Breast epithelium (tissue), 4 donors: ENCODE measurements at regions not wholly inside any gene's neighbourhood (a gene's known extent, or its start where the extent isn't known, plus 50 kb on each side); places are given as distances from the start of the nearest gene placed in this dataset.

Experiments used
- DNase-seq, 2 donors: peaks; one replicate each; pipeline ENCODE4 v3.0.0-alpha.2; 2019; ENCODE audit warnings: low spot score in 2 of 2
- H3K27ac ChIP-seq, 2 donors: fragments of 200-600 bp; sonication (generic) in 1 of 2; one replicate each; pipeline ENCODE4 v1.5.1; 2016 to 2019; ENCODE audit warnings: mild to moderate bottlenecking in 1 of 2
- H3K27me3 ChIP-seq, 2 donors: fragments of 200-600 bp; sonication (generic) in 1 of 2; one replicate each; pipeline versions ENCODE4 v1.5.1 to v1.6.0; 2017 to 2019; ENCODE audit warnings: control low read depth in 1 of 2, mild to moderate bottlenecking in 1 of 2
- H3K36me3 ChIP-seq: fragments of 200-600 bp; one replicate; pipeline ENCODE4 v1.5.1; 2019
- H3K4me1 ChIP-seq, 2 donors: fragments of 200-600 bp; sonication (generic); one replicate each; pipeline ENCODE4 v1.5.1; 2016 to 2019; ENCODE audit warnings: control low read depth in 1 of 2
- H3K4me3 ChIP-seq, 3 donors: fragments of 200-600 bp; sonication (generic); 1 replicate in 2 of 3; 2 replicates in 1 of 3; pipeline ENCODE4 v1.5.1; 2016 to 2019; ENCODE audit warnings: mild to moderate bottlenecking in 3 of 3, moderate library complexity in 2 of 3
- H3K9me3 ChIP-seq, 2 donors: fragments of 200-600 bp; sonication (generic) in 1 of 2; one replicate each; pipeline ENCODE4 v1.5.1; 2016 to 2019; ENCODE audit warnings: control low read depth in 1 of 2
- POLR2A ChIP-seq: fragments of 450-650 bp; IDR thresholded peaks from one replicate; pipeline ENCODE4 v1.6.1; 2016; ENCODE audit warnings: antibody characterized with exemption, mild to moderate bottlenecking, moderate library complexity
- POLR2AphosphoS5 ChIP-seq, 3 donors: sonication (generic); formaldehyde crosslinking; IDR thresholded peaks; one replicate each; pipeline ENCODE4 v1.6.1; 2017; ENCODE audit warnings: antibody characterized with exemption in 3 of 3
- intact Hi-C: fragments of 100-400 bp; cut with DNase I; formaldehyde crosslinking; loops from one replicate; pipeline ENCODE4 v1.15.1; 2023; ENCODE audit warnings: low total_unique reads
- TF ChIP-seq, protein P1 (sequence below), 3 donors: fragments of 450-650 bp; IDR thresholded peaks; one replicate each; pipeline ENCODE4 v1.5.1; 2016 to 2017; ENCODE audit warnings: antibody characterized with exemption in 3 of 3, mild to moderate bottlenecking in 3 of 3, moderate library complexity in 3 of 3

DNA sequence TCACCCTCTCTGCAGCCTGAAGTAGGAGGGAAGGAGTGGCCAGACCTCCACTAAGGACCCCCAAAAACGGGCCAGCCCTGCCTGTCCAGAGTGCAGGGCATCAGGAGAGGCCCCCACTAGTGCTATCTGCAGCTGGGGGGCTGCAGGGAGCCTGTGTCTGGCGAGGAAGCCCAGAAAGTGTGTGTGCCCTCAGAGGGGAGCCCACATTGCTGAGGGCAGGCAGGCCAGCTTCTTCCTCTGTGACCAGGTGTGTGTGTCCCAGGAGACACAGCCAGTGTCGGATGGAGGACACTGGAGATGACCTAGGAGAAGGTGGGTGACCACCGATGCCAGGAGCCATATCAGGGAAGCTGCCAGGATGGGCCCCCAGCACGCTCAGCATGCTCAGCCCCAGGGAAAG is 218.7 kb downstream of the IRX2 start:
- H3K4me3 ChIP-seq = no peak overlapping the region
- TF ChIP-seq POLR2A (no peak), POLR2AphosphoS5 (IDR thresholded peaks at IDR 0.05) (no peak)
- TF ChIP-seq, protein P1, sequence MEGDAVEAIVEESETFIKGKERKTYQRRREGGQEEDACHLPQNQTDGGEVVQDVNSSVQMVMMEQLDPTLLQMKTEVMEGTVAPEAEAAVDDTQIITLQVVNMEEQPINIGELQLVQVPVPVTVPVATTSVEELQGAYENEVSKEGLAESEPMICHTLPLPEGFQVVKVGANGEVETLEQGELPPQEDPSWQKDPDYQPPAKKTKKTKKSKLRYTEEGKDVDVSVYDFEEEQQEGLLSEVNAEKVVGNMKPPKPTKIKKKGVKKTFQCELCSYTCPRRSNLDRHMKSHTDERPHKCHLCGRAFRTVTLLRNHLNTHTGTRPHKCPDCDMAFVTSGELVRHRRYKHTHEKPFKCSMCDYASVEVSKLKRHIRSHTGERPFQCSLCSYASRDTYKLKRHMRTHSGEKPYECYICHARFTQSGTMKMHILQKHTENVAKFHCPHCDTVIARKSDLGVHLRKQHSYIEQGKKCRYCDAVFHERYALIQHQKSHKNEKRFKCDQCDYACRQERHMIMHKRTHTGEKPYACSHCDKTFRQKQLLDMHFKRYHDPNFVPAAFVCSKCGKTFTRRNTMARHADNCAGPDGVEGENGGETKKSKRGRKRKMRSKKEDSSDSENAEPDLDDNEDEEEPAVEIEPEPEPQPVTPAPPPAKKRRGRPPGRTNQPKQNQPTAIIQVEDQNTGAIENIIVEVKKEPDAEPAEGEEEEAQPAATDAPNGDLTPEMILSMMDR (IDR thresholded peaks at IDR 0.05) = no peak
- intact Hi-C loops = no loop called here
- peaks cover 0 to 3% of the 10 kb centered on the region in 2 donors for H3K27me3 ChIP-seq
- no peak overlapping the region for H3K27ac ChIP-seq
- no peak for DNase-seq
- H3K9me3 ChIP-seq = peaks cover 9% of the 10 kb centered on the region in 2 donors
- H3K36me3 ChIP-seq = no peaks in the 10 kb centered on the region
- no peaks in the 10 kb centered on the region for H3K4me1 ChIP-seq

DNA sequence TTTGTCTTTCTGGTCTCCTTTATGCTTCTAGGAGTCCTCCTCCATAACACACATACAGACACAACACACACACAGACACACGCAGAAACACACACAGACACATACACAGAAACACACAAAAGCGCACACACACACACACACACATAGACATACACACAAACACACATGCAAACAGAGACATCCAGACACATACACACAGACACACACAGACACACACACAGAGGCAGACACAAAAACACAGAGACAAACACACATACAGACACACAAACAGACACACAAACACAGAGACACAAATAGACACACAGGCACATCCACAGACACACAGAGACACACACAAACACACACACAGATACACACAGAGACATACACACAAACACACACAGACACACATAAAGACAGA is 220.2 kb downstream of the IRX2 start:
- H3K4me1 ChIP-seq = no peaks in the 10 kb centered on the region
- intact Hi-C loops = no loop called here
- TF ChIP-seq POLR2AphosphoS5 (IDR thresholded peaks at IDR 0.05) (no peak), POLR2A (no peak)
- TF ChIP-seq, protein P1 (IDR thresholded peaks at IDR 0.05) = no peak
- H3K9me3 ChIP-seq = peaks cover 9% of the 10 kb centered on the region in 2 donors
- H3K27ac ChIP-seq = no peak overlapping the region
- H3K36me3 ChIP-seq = no peaks in the 10 kb centered on the region
- no peak for DNase-seq
- peaks cover 0 to 3% of the 10 kb centered on the region in 2 donors for H3K27me3 ChIP-seq
- no peak overlapping the region for H3K4me3 ChIP-seq

DNA sequence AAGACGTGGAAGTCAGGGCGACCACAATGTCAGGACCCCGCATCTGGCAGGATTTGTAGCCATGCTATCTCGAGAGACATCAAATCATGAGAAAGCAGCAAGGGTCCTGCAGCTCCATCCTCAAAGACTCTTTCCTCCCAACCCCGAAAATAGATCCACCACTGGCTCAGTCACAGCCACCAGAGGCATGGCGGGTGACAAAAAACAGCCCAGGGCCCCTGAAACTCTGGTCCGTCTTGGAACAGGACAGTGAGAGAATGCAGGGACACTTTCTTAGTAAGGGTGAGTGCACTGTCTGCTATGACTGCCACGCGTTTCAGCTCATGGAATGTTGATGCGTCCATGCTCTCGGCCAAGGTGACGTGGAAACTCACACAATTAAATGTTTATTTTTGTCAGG is 220.9 kb downstream of the IRX2 start:
- TF ChIP-seq POLR2A (no peak), POLR2AphosphoS5 (IDR thresholded peaks at IDR 0.05) (no peak)
- TF ChIP-seq, protein P1 (IDR thresholded peaks at IDR 0.05) = no peak
- Histone ChIP-seq H3K4me3 (no peak overlapping the region), H3K36me3 (no peaks in the 10 kb centered on the region), H3K4me1 (no peaks in the 10 kb centered on the region), H3K27me3 (peaks cover 0 to 3% of the 10 kb centered on the region in 2 donors), H3K27ac (no peak overlapping the region), H3K9me3 (peaks cover 9% of the 10 kb centered on the region in 2 donors)
- intact Hi-C loops = no loop called here
- DNase-seq = no peak

DNA sequence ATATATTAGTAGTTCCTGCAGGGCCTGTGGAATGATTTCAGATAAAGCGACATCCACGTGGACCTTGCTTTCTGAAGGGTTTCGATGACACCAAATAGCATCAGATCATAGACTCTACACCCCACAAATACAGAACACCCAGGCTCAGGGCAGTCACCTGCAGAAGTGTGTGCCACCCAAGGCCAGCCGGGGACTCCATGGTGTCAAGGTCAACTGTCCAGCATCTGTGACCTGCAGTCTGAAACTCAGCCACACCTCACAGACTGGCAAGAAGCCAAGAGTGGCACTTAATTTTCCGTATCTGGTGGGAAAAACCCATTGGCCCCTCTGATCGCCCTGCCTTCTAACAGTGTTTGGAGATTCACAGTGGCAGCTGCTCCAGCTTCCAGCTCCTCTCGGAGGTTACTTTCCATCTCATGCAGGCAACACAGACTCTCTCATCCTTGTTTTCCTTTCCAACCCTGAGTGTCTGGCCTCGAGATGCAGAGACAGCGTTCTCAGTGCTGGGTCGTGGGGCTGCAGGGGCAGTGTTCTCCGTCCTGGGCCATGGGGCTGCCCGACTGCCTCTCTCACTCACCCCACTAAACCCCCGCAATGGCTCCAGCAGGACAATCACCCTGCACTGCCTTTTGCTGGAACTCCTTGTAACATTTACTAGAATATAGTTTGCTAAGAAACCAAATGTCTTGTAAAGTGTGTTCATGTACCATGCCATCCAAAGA is 221.9 kb downstream of the IRX2 start:
- no peaks in the 10 kb centered on the region for H3K36me3 ChIP-seq
- TF ChIP-seq POLR2AphosphoS5 (IDR thresholded peaks at IDR 0.05) = no peak
- TF ChIP-seq, protein P1 (IDR thresholded peaks at IDR 0.05) = no peak
- no peak for TF ChIP-seq POLR2A
- intact Hi-C loops = no loop called here
- H3K27ac ChIP-seq = no peak overlapping the region
- no peak for DNase-seq
- no peak overlapping the region for H3K4me3 ChIP-seq
- H3K4me1 ChIP-seq = no peaks in the 10 kb centered on the region
- H3K9me3 ChIP-seq = peaks cover 8% of the 10 kb centered on the region in 2 donors
- H3K27me3 ChIP-seq = peaks cover 0 to 3% of the 10 kb centered on the region in 2 donors

DNA sequence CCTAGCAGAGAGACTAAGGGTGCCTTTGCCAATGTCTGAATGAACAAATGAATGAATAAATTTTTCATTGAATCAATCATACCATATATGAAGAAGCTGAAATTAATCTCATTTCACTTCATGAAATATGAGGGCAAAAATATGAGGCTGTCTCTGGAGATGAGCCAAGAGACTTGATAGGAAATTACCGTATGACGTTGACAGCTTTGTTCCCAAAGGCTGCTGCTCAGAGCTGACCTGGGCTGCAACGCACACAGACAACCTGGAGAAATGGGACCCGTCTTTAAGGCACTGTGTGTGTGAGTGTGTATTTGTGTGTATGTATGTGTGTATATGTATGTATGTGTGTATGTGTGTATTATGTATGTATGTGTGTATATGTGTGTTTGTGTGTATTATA is 226.1 kb downstream of the IRX2 start:
- H3K9me3 ChIP-seq = no peaks in the 10 kb centered on the region
- no peaks in the 10 kb centered on the region for H3K36me3 ChIP-seq
- H3K27me3 ChIP-seq = peaks cover 0 to 3% of the 10 kb centered on the region in 2 donors
- no peak overlapping the region for H3K27ac ChIP-seq
- TF ChIP-seq POLR2A = no peak
- DNase-seq = no peak
- H3K4me1 ChIP-seq = no peaks in the 10 kb centered on the region
- no peak overlapping the region for H3K4me3 ChIP-seq
- intact Hi-C loops = no loop called here
